Sigmoid colon (tissue), 4 donors: ENCODE measurements at regions not wholly inside any gene's neighbourhood (a gene's known extent, or its start where the extent isn't known, plus 50 kb on each side); places are given as distances from the start of the nearest gene placed in this dataset.

Experiments
- CTCF ChIP-seq, 4 experiments: fragments of 450-650 bp in 3 of 4; fragments of 200-600 bp in 1 of 4; IDR thresholded peaks; one replicate each; pipeline ENCODE4 v1.5.1; 2016 to 2019; ENCODE audit warnings: antibody characterized with exemption in 4 of 4, mild to moderate bottlenecking in 3 of 4, moderate library complexity in 2 of 4
- EP300 ChIP-seq, 4 donors: sonication (generic); formaldehyde crosslinking; IDR thresholded peaks; one replicate each; pipeline ENCODE4 v1.6.1; 2017; ENCODE audit warnings: antibody characterized with exemption in 4 of 4
- POLR2A ChIP-seq, 2 donors: fragments of 450-650 bp; IDR thresholded peaks; one replicate each; pipeline ENCODE4 v1.6.1; 2016; ENCODE audit warnings: antibody characterized with exemption in 2 of 2, mild to moderate bottlenecking in 2 of 2, moderate library complexity in 2 of 2
- POLR2AphosphoS5 ChIP-seq, 4 donors: sonication (generic); formaldehyde crosslinking; IDR thresholded peaks; one replicate each; pipeline ENCODE4 v1.6.1; 2017; ENCODE audit warnings: antibody characterized with exemption in 4 of 4

- TF ChIP-seq POLR2A (IDR thresholded peaks at IDR 0.05): no peak
- no peak for TF ChIP-seq CTCF (IDR thresholded peaks at IDR 0.05)
- TF ChIP-seq EP300 (IDR thresholded peaks at IDR 0.05): no peak
- TF ChIP-seq POLR2AphosphoS5 (IDR thresholded peaks at IDR 0.05): no peak
Observed at GRCh38 chr5:136453199-136453598, 87.9 kb upstream of the TRPC7 start.
